PFSK-1 (cell line): ENCODE measurements at regions not wholly inside any gene's neighbourhood (a gene's known extent, or its start where the extent isn't known, plus 50 kb on each side); places are given as distances from the start of the nearest gene placed in this dataset.

Experiments used
- FOXP2 ChIP-seq: optimal IDR thresholded peaks from 2 replicates; pipeline ENCODE3; 2011; ENCODE audit warnings: borderline replicate concordance, control low read depth, inconsistent platforms; ENCODE audit not compliant: insufficient read depth; ENCODE audit errors: extremely low read length, extremely low read depth
- POLR2AphosphoS5 ChIP-seq: IDR thresholded peaks from 2 replicates; pipeline ENCODE4 v1.6.1; 2012; ENCODE audit warnings: low read depth, mild to moderate bottlenecking, control low read depth, low read length, moderate library complexity
- SIN3A ChIP-seq: IDR thresholded peaks from 2 replicates; pipeline ENCODE4 v1.6.1; 2012; ENCODE audit warnings: mild to moderate bottlenecking, low read length, moderate library complexity, borderline replicate concordance; ENCODE audit not compliant: insufficient read depth
- TAF1 ChIP-seq: IDR thresholded peaks from 2 replicates; pipeline ENCODE4 v1.6.1; 2012; ENCODE audit warnings: low read length, control low read depth, borderline replicate concordance; ENCODE audit not compliant: insufficient read depth
- TF ChIP-seq, protein P1 (sequence below), 2 experiments: IDR thresholded peaks; 2 replicates each; pipeline versions ENCODE4 v1.6.1 to v1.8.0; 2011 to 2012; ENCODE audit warnings: low read depth in 2 of 2, low read length in 2 of 2, control low read depth in 1 of 2, inconsistent platforms in 1 of 2, mild to moderate bottlenecking in 1 of 2, moderate library complexity in 1 of 2; ENCODE audit not compliant: insufficient read depth in 1 of 2

DNA sequence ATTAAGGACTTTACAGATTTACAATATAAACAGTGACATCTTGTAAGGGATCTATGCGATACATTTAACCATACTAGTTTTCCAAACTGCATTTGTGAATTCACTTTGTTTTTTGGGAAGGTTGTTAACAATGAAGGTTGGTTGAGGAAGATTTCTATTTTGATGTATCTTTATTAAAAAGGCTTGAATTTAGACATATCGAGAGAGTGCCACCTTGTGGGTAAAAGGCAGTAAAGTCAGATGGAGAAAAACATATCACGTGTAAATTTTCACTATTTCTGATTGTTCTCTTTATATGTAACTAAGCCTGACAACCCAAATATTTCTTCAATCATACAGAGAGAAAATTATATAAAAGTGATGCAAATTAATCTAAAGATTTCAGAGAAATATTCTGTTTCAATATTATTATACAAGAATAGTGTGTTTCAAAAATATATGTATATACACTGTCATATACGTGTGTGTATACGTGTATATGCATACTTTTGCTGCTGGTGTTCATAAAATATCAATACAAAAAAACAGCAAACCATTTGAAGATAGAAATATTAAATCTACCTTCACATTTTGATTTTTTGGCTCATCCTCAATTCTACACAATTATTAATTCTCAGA is 988.6 kb downstream of the SORCS1 start:
- TF ChIP-seq TAF1, result no peak
- TF ChIP-seq, protein P1, sequence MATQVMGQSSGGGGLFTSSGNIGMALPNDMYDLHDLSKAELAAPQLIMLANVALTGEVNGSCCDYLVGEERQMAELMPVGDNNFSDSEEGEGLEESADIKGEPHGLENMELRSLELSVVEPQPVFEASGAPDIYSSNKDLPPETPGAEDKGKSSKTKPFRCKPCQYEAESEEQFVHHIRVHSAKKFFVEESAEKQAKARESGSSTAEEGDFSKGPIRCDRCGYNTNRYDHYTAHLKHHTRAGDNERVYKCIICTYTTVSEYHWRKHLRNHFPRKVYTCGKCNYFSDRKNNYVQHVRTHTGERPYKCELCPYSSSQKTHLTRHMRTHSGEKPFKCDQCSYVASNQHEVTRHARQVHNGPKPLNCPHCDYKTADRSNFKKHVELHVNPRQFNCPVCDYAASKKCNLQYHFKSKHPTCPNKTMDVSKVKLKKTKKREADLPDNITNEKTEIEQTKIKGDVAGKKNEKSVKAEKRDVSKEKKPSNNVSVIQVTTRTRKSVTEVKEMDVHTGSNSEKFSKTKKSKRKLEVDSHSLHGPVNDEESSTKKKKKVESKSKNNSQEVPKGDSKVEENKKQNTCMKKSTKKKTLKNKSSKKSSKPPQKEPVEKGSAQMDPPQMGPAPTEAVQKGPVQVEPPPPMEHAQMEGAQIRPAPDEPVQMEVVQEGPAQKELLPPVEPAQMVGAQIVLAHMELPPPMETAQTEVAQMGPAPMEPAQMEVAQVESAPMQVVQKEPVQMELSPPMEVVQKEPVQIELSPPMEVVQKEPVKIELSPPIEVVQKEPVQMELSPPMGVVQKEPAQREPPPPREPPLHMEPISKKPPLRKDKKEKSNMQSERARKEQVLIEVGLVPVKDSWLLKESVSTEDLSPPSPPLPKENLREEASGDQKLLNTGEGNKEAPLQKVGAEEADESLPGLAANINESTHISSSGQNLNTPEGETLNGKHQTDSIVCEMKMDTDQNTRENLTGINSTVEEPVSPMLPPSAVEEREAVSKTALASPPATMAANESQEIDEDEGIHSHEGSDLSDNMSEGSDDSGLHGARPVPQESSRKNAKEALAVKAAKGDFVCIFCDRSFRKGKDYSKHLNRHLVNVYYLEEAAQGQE (IDR thresholded peaks at IDR 0.05; ENCODE audit: insufficient read depth in 1 of 2, low read depth in 2 of 2, low read length in 2 of 2), result no peak
- TF ChIP-seq POLR2AphosphoS5, result no peak
- TF ChIP-seq SIN3A, result no peak
- no peak for TF ChIP-seq FOXP2

GRCh38 chr10:106173838-106174237 is 990.7 kb downstream of the SORCS1 start:
- no peak for TF ChIP-seq POLR2AphosphoS5
- TF ChIP-seq, protein P1 (IDR thresholded peaks at IDR 0.05; ENCODE audit: insufficient read depth in 1 of 2, low read depth in 2 of 2, low read length in 2 of 2), result no peak
- TF ChIP-seq SIN3A, result no peak
- TF ChIP-seq FOXP2, result no peak
- no peak for TF ChIP-seq TAF1

DNA sequence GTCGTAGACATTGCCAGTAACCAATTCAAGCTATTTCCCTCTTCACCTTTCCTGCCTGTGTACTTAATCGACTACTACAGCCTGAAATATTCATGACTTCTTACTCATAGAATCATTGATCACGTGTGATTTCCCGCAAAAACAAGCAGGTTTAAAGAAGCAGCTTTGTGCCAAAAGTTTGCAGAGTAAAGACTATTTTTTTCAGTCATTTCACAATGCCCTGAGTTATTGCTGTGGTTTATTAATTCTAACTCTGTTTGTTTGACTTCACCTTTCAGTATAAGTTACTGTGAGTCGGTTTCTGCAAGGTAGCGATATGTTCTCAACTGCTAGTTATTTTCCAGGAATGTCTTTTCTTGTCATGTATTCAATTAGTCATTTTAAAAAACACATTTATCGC is 995.3 kb downstream of the SORCS1 start:
- no peak for TF ChIP-seq SIN3A
- TF ChIP-seq TAF1, result no peak
- TF ChIP-seq, protein P1 (IDR thresholded peaks at IDR 0.05; ENCODE audit: insufficient read depth in 1 of 2, low read depth in 2 of 2, low read length in 2 of 2), result no peak
- TF ChIP-seq POLR2AphosphoS5, result no peak
- TF ChIP-seq FOXP2, result no peak

GRCh38 chr10:106167946-106168345 is 996.6 kb downstream of the SORCS1 start:
- TF ChIP-seq POLR2AphosphoS5 (no peak), TAF1 (no peak), SIN3A (no peak), FOXP2 (no peak)
- TF ChIP-seq, protein P1 (IDR thresholded peaks at IDR 0.05; ENCODE audit: insufficient read depth in 1 of 2, low read depth in 2 of 2, low read length in 2 of 2), result no peak

DNA sequence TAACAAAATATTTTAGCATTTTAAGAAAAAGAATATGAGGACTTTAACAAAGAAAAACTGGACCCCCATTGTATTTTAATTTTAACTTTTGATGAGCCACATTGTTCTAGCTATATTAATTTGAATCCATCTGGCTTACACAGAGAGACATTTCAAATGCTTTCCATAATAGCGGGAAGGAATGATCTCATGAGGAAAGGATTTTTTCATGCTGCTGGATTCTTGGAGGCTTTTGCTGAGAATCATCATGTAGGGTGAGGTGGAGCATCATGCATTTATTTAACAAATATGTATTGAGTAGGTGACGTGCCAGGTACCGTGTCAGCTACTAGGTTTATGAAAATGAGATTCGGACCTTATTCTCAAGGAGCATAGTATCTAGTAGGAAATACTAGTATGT is 1006.3 kb downstream of the SORCS1 start:
- TF ChIP-seq FOXP2, result no peak
- no peak for TF ChIP-seq POLR2AphosphoS5
- TF ChIP-seq, protein P1 (IDR thresholded peaks at IDR 0.05; ENCODE audit: insufficient read depth in 1 of 2, low read depth in 2 of 2, low read length in 2 of 2), result no peak
- no peak for TF ChIP-seq SIN3A
- no peak for TF ChIP-seq TAF1
